Heart right ventricle (tissue), 16 donors: ENCODE measurements at regions not wholly inside any gene's neighbourhood (a gene's known extent, or its start where the extent isn't known, plus 50 kb on each side); places are given as distances from the start of the nearest gene placed in this dataset.

ENCODE experiments used
- ATAC-seq, 8 donors: fragments of 200-7000 bp; cut with Tn5 transposase; one replicate each; pipeline ENCODE4 v1.9.1; 2020; ENCODE audit warnings: mild to moderate bottlenecking in 8 of 8, moderate library complexity in 8 of 8, moderate number of reproducible peaks in 1 of 8
- DNase-seq, 2 donors: peaks; one replicate each; pipeline ENCODE4 v3.0.0-alpha.2; 2020
- H3K27ac ChIP-seq, 10 donors: fragments of 200-600 bp; sonication (generic) in 2 of 10; one replicate each; pipeline versions ENCODE4 v1.5.0 to v1.8.0; 2020 to 2022; ENCODE audit warnings: mild to moderate bottlenecking in 3 of 10
- H3K27me3 ChIP-seq, 7 donors: fragments of 200-600 bp; one replicate each; pipeline ENCODE4 v1.8.0; 2021 to 2022; ENCODE audit warnings: mild to moderate bottlenecking in 2 of 7
- H3K36me3 ChIP-seq, 9 donors: fragments of 200-600 bp; sonication (generic) in 1 of 9; one replicate each; pipeline versions ENCODE4 v1.5.0 to v1.8.0; 2020 to 2022; ENCODE audit warnings: mild to moderate bottlenecking in 2 of 9
- H3K4me1 ChIP-seq, 9 donors: fragments of 200-600 bp; sonication (generic) in 1 of 9; one replicate each; pipeline versions ENCODE4 v1.5.0 to v1.8.0; 2020 to 2022; ENCODE audit warnings: mild to moderate bottlenecking in 4 of 9
- H3K4me3 ChIP-seq, 10 donors: fragments of 200-600 bp; sonication (generic) in 2 of 10; one replicate each; pipeline versions ENCODE4 v1.5.0 to v1.8.0; 2020 to 2022; ENCODE audit warnings: mild to moderate bottlenecking in 7 of 10, moderate library complexity in 2 of 10
- H3K9me3 ChIP-seq, 11 donors: fragments of 200-600 bp in 10 of 11; sonication (generic) in 2 of 11; one replicate each; pipeline versions ENCODE4 v1.5.0 to v1.8.0; 2013 to 2022; ENCODE audit warnings: mild to moderate bottlenecking in 2 of 11, control low read depth in 1 of 11, moderate library complexity in 1 of 11
- CTCF ChIP-seq, 9 donors: fragments of 200-600 bp; sonication (generic) in 2 of 9; IDR thresholded peaks; one replicate each; pipeline versions ENCODE4 v1.5.0 to v1.8.0; 2021 to 2022; ENCODE audit warnings: antibody characterized with exemption in 9 of 9, mild to moderate bottlenecking in 5 of 9, moderate library complexity in 1 of 9
- WGBS, 2 donors: extraction: QIAGEN DNeasy Blood & Tissue Kit; methylation state at CpG; one replicate each; pipeline ENCODE4 v1.1.7; 2013; ENCODE audit warnings: inconsistent platforms in 1 of 2; 5-methylcytosine and 5-hydroxymethylcytosine counted together
- intact Hi-C, 10 donors: fragments of 100-400 bp; cut with DNase I; formaldehyde crosslinking; loops; one replicate each; pipeline versions ENCODE4 v1.11.1 to v1.14.2; 2022
- donor health status: Arrhythmogenic right ventricular cardiomyopathy.
- donor health status: ischemic (EF 13 %, LVEDD 7.1; RV severe dilation, severe dysfunction).
- donor health status: healthy with polysubstance abuse.
- donor health status: DM: no; HTN: yes; CAD: no.
- donor health status: DM: no; HTN: no; CAD: no.
- donor health status: ischemic (EF 25% LVEDD 6.9; RV normal size, moderate dysfunction).
- donor health status: ischemic (EF 25% LVEDD 5.7; RV mildly dilated, moderate dysfunction).
- donor health status: healthy.
- donor health status: DM: yes; HTN: yes; CAD: no.
- donor health status: Ischemic cardiomyopathy.
- donor health status: ischemic (EF 35%, LVEDD 5.7; RV mildly dilated, moderate dysfunction).
- donor health status: nonischemic (EF 11% LVEDD 7.7; RV severe dilation, severe dysfunction).
- donor health status: DM: yes; HTN: yes; CAD: no.
- donor health status: PGD.
- donor health status: ischemic (EF 29% LVEDD 5.4; RV normal size, mild dysfunction).
- donor health status: nonischemic (EF 23%, LVEDD 6.1; RV moderate dilation, normal function).

GRCh38 chr17:14873540-14873939 lies 391.6 kb downstream of the PMP22 start:
- no peaks in the 10 kb centered on the region for H3K36me3 ChIP-seq
- peak in 2 of 8 donors; percentile 44 to 59 for ATAC-seq
- no peak for TF ChIP-seq CTCF (IDR thresholded peaks at IDR 0.05)
- intact Hi-C loops: no loop called here
- H3K4me1 ChIP-seq: no peaks in the 10 kb centered on the region
- H3K27ac ChIP-seq: no peak overlapping the region
- WGBS, 2 donors: 74 to 76% methylated on average over 3 of the region's 3 CpGs
- DNase-seq: no peak
- H3K9me3 ChIP-seq: no peaks in the 10 kb centered on the region
- H3K27me3 ChIP-seq: no peaks in the 10 kb centered on the region
- no peak overlapping the region for H3K4me3 ChIP-seq

- TF ChIP-seq CTCF (IDR thresholded peaks at IDR 0.05): no peak
- Histone ChIP-seq H3K4me1 (no peaks in the 10 kb centered on the region), H3K9me3 (no peaks in the 10 kb centered on the region), H3K27me3 (no peaks in the 10 kb centered on the region), H3K27ac (no peak overlapping the region), H3K4me3 (no peak overlapping the region), H3K36me3 (no peaks in the 10 kb centered on the region)
- WGBS, 2 donors: 71 to 83% methylated on average over 2 of the region's 2 CpGs
- intact Hi-C loops: no loop called here
- ATAC-seq: no peak
- DNase-seq: no peak
Observed at GRCh38 chr17:14871921-14872320, 393.2 kb downstream of the PMP22 start.

DNA sequence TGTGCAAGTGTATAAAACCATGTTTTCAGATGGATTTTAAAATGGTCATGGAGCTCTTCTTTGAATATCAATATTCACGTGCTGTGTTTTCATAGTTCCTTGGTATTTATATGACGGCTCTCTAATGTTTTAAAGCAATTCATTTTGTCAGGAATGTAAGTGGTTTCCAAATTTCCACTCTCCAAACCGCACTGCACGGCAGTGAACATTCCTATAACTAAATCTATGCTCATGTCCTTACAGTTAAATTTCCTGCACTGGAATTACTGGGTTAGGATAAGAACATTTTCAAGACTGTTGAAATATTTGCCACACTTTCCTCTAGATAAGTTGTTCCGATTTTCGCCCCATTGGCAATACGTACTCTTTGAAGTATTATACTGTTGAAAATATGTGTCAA lies 398.9 kb downstream of the PMP22 start:
- 84 to 88% methylated on average over 7 of the region's 7 CpGs for WGBS, 2 donors
- no peaks in the 10 kb centered on the region for H3K4me1 ChIP-seq
- intact Hi-C loops: no loop called here
- DNase-seq (no peak), ATAC-seq (no peak)
- H3K27ac ChIP-seq: no peak overlapping the region
- TF ChIP-seq CTCF (IDR thresholded peaks at IDR 0.05): no peak
- no peaks in the 10 kb centered on the region for H3K27me3 ChIP-seq
- no peak overlapping the region for H3K4me3 ChIP-seq
- H3K36me3 ChIP-seq: no peaks in the 10 kb centered on the region
- no peaks in the 10 kb centered on the region for H3K9me3 ChIP-seq

- Histone ChIP-seq H3K9me3 (no peaks in the 10 kb centered on the region), H3K4me1 (no peaks in the 10 kb centered on the region), H3K36me3 (no peaks in the 10 kb centered on the region), H3K27me3 (no peaks in the 10 kb centered on the region), H3K27ac (no peak overlapping the region), H3K4me3 (no peak overlapping the region)
- 0 to 45% methylated on average over 1 of the region's 1 CpG for WGBS, 2 donors
- intact Hi-C loops: no loop called here
- ATAC-seq (no peak), DNase-seq (no peak)
- no peak for TF ChIP-seq CTCF (IDR thresholded peaks at IDR 0.05)
Observed at GRCh38 chr17:14864127-14864526, 401.0 kb downstream of the PMP22 start.

DNA sequence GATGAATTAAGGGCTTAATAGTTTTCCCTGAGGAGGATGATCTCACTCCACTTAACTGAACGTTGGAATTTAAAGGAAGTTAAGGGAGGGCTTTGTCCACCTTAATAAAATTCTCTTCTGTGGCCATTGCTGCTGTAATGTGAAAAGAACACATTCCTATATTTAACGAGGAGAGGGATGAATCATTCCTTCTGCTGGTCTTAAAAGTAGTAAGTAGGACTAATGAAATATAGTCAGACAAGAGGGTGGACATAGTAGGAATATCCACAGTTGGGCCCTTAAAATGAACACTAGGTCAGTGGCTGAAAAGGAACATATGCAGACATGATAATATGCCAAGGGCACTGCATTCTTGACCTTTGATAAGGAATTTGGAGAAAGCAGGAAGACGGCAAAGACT lies 405.6 kb downstream of the PMP22 start:
- no peaks in the 10 kb centered on the region for H3K27me3 ChIP-seq
- TF ChIP-seq CTCF (IDR thresholded peaks at IDR 0.05): no peak
- WGBS, 2 donors: 16 to 31% methylated on average over 3 of the region's 3 CpGs
- intact Hi-C loops: no loop called here
- no peaks in the 10 kb centered on the region for H3K36me3 ChIP-seq
- ATAC-seq (no peak), DNase-seq (no peak)
- H3K4me1 ChIP-seq: no peaks in the 10 kb centered on the region
- peaks cover 0 to 5% (median 0%) of the 10 kb centered on the region in 11 donors for H3K9me3 ChIP-seq
- H3K4me3 ChIP-seq: no peak overlapping the region
- H3K27ac ChIP-seq: no peak overlapping the region
